GM19043 (cell line): ENCODE measurements at regions not wholly inside any gene's neighbourhood (a gene's known extent, or its start where the extent isn't known, plus 50 kb on each side); places are given as distances from the start of the nearest gene placed in this dataset.

Experiments
- ATAC-seq: cut with Tn5 transposase; IDR thresholded peaks from one replicate; pipeline ENCODE4 v1.9.1; 2021; ENCODE audit warnings: low read depth; ENCODE audit not compliant: unreplicated experiment

DNA sequence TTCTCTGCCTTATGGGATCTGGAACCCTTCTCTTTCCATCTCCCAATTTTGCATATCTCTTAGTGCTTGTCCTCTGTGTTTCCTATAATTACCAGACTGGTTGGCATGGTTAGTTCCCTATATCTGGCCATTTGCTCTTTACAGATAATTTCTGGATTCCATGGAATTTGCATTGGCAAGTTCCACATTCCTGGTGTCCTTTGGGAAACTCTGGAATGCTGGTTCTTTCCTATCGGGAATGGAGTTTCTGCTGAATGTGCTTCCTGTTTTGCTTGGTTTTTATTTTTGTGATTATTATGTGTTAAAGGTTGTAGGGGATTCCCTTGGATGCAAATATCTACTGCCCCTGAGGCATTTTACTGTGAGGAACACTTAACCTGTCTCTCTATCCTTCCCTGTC lies 193.0 kb upstream of the BTG1 start:
- no peak for ATAC-seq

DNA sequence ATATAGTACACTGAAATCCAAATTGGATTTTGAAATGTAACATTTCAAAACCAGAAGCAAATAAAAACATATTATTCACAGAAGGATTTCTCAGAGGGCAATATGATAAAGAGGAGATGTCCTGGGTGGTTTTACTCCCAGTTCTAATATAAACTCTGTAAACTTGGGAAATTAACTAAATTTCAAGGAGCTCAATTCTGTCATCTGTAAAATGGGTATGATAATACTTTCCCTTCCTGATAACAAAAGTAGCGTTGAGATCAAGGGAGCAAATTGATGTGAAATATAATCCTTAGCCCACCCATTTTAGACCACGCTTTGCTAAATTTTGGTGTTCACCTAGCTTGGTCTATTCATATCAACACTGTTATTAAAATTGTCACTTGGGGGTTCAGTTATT lies 192.5 kb upstream of the BTG1 start:
- ATAC-seq = no peak

DNA sequence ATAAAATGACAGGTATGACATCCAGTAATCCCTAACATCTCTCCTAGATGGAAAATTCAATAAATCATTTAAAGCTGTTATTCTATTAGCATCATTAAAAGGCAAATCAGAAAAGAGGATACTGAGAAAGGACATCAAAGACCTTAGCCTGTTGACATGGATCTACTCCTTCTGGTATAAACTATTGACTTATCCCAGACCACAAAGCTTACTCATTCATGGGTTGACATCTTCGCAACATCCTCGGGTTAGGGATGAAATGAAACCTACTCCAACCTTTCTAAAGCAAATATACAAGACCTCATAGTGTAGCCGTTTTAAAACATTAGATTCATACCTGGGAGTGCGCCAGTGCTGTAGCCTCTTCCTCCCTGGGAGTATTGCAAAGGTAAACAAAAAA lies 191.5 kb upstream of the BTG1 start:
- no peak for ATAC-seq

DNA sequence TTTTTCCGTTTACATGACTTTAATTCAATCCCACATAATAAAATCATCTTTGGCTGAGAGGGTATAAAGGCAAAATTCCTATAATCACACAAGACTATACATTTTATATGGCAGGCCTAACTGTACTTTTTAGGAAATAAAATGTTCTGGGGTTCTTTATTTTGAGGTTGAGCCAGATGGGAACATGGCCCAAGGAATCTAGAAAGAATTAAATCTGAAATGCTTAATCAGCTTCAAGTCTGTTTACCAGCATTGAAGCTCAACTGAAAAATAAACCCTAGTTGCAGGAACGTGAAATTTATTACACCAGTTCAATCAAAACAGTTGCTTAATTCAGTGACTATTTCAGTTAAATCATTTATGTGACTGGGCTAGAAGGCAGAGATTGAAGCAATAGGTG lies 191.0 kb upstream of the BTG1 start:
- no peak for ATAC-seq

DNA sequence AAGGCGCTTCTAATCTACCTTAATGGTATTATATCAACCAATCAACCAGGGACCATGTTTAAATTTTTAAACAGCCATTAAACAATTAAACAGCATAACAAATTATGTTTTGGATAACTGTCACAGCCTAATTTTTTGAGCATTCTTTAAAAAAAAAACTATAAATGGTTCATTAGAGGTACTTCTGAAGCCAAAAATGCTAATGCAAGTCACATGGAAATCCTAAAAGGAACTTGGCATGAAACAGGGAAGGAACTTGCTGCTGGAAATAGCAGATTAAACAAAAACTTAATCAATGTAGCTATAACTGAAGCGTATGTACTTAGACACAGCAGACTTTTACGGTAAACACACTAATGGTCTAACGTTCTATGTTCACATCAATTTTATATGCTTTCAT lies 190.2 kb upstream of the BTG1 start:
- no peak for ATAC-seq

DNA sequence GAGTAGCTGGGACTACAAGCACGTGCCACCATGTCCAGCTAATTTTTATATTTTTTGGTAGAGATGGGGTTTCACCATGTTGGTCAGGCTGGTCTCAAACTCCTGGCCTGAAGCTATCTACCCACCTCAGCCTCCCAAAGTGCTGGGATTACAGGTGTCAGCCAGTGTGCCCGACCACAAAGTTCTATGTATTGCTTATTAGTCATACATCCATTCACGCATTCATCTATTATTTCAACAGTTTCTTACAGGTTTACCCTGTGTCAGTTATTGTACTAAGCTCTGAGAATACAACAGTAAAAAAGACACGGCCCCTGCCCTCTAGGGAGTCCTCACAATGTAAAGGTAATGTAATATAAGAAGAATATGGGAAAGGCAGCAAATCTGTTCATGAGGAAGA lies 188.9 kb upstream of the BTG1 start:
- no peak for ATAC-seq

DNA sequence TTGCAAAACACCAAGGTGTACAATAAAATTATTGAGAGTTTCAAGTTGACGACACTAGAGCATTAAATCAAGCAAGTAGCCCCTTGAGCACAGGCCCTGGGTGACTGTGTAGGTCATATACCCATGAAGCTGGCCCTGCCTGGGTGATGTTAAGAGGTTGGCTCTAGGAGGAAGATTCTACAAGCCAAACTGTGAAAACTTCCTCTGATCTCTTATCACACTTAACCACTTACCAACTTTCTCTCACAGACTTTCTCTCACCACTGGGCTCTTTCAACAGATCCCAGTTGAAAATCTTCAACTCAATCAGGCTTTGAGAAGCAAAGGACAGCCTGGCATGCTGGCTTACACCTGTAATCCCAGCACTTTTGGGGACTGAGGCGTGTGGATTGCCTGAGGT lies 186.9 kb upstream of the BTG1 start:
- no peak for ATAC-seq

DNA sequence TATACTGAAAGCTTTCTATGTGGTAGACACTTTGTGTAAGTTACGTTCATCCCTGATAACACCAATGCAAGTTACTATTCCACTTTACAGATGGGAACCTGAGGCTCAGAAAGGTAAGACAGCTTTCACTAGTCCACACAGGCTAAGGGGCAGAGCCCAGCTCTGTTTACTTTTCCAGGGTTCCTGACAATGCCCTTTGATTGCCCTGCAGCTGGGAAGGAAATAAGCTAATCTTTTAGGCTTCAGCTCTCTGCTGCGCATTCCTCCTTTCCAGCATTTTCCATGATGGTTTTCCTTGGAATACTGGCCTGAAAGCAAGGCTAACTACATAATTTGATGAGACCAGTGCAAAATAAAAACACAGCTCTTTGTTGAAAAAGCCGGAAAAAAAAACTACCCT lies 185.7 kb upstream of the BTG1 start:
- ATAC-seq = no peak

DNA sequence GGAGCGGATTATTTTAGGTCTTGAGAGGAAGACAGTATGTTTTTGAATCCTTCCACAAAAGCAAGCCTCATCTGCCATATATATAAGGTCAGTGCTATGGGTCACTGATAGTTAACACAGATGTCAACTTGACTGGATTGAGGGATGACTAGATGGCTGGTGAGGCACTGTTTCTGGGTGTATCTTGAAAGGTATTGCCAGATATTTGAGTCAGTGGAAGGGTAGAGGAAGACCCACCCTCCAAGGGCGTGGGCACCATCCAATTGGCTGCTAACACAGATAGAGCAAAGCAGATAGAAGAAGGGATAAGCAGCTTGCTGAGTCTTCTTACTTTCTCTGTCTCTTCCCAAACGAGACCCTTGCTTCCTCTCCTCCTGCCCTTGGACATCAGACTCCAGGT lies 185.0 kb upstream of the BTG1 start:
- no peak for ATAC-seq

DNA sequence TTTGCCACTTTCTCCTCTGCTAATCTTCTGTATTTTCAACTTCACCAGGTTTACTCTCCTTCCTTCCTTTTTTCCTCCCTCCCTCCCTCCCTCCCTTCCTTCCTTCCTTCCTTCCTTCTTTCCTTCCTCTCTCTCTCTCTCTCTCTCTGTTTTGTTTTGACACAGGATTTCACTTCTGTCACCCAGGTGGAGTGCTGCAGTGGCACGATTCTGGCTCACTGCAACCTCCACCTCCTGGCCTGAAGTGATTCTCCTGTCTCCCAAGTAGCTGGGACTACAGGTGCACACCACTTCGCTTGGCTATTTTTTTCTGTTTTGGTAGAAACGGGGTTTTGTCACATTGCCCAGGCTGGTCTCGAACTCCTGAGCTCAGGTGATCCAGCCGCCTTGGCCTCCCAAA lies 181.2 kb upstream of the BTG1 start:
- ATAC-seq = no peak

DNA sequence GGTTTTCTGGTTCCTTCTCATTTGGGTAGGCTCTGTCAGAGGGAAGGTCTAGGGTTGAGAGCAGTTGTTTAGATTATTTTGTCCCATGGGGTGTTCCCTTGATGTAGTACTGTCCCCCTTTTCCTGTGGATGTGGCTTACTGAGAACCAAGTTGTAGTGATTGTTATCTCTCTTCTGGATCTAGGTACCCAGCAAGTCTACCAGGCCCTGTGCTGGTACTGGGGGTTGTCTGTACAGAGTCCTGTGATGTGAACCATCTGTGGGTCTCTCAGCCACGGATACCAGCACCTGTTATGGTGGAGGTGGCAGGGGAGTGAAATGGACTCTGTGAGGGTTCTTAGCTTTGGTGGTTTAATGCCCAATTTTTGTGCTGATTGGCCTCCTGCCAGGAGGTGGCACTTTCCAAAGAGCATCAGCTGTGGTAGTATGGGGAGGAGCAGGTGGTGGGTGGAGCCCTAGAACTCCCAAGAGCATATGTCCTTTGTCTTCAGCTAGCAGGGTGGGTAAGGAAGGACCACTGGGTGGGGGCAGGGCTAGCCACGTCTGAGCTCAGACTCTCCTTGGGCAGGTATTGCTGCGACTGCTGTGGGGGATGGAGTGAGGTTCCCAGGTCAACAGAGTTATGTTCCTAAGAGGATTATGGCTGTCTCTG lies 179.3 kb upstream of the BTG1 start:
- no peak for ATAC-seq

DNA sequence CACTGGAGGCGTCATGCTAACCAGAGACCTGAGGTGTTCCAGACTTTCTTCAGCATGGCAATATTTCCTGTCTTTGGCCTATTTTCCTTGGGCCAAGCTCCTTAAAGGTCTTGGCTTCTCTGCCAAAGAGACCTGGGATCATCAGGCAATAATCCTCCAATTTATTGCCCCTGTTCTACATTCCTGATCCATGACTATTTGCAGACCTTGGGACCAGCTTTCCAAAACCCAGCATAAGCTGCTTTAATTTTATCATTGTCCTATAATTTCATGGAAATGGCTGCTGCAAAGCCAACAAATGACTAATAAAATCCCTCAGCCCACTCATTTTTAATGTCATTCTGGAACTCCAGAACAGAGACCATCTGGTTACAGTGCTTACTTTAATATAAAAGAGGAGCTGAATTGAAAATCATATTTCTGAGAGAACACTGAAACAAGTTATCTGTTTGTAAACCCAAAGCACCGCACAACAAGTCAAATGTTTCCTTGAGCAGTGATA lies 166.9 kb upstream of the BTG1 start:
- no peak for ATAC-seq

DNA sequence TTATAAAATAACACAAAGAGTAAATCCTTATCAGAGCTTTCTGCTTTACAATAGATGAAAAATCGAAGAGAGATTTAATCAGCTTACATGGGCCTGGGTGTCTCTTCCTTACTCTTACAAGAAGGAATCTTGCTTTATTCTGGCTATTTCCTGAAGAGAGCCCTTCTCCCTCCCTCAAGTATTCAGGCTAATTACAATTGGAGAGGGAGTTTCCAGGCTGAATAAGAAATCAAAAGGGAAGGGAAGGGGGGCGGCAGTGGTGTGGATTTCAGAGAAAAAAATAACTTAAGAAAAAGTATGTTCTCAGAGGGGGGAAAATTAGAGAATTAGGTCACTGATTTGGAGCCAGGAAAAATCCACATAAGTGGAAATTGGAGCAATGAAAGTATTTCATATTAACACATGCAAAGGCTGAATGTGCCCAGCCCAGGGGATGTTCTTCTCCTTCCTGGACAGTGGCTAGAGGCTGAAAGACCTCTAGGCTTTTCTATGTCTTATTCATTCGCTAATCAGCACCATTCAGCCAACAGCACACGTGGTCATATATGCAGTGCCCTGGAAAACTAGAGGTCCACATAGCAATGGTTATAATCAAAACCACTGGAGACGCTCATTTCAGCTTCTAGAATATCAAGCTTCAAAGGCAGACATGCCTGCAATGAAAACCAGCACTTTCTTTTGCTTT lies 158.9 kb upstream of the BTG1 start:
- ATAC-seq = no peak

DNA sequence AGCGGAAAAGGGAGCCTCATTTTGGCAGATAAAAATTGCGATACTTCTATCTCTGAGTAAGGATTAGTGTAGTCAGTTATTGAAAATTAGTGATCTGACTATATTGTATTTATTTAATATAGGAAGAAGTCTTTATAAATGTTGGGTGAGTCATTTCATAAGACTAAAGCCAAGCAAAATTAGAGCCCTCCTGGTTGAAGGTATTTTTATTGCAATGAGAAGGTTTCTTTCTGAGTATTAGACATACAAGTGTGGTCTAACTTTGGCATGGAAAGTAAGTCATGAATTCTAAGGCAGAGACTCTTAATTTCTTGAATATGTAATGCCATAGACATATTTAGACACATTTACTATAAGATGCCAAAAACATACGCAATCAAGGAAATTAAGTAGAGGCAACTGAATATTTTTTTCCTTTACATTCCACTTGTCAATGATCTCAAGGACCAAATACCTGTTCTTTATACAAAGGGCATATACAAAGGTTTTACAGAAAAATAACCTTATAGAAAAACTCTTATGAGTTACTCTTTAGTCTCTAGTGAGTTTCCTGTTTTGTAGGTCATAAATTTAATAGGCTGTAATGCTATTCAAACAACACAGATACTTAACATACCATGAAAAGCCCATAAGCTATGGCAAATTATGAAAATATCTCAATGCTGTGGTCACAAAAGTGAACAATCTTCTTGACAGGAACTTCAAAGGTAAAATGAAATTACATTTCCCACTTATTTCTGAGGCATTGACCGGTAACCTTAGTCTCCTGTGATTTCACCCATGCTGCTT lies 156.6 kb upstream of the BTG1 start:
- ATAC-seq = no peak

DNA sequence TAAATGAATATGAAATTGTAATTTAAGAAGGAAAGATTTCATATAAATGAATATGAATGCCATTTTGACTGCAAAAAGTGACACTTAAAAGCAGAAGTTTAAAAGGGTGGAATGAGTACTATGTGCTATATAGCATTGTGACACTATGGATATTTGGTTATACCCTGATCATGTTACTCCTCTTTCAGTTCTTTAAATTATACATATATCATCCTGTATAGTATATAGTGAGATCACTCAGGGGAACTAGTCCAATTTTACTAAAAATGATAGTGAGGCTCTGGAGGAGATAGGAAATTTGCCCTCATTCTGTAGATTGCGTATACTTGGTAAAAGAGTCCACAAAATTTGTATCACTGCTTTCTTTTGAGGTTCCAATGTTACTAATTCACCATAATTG lies 155.7 kb upstream of the BTG1 start:
- ATAC-seq = no peak

DNA sequence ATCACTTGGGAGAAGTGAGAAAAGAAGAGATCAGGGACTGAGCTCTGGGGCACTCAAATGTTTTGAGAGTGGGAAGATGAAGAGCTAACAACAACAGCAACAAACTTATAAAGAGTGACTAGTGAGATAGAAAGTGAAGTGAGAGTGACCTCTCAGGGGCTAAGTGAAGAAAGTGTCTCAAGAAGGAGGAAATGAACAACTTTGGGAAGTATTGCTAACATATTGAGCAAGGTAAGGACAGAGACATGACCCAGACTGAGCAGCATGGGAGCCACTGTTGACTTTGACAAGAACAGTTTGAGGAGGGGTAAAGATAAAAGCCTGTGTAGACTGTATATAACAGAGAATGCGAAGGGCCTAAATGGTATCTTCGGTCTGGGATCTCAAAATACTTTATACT lies 155.1 kb upstream of the BTG1 start:
- no peak for ATAC-seq

DNA sequence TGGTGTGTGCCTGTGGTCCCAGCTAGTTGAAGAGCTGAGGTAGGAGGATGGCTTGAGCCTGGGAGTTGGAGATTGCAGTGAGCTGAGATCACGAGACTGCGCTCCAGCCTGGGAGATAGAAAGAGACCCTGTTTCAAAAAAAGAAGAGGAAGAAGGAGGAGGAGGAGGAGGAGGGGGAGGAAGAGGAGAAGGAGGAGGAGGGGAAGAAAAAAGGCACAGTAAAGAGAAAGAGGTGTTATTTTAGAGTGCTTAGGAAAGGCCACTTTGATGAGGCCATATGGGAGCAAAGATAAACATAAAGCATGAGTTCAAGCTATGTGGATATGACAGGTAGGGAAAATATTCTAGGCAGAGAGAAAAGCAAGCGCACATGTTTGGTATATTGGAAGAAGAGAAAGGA lies 154.1 kb upstream of the BTG1 start:
- ATAC-seq = no peak

DNA sequence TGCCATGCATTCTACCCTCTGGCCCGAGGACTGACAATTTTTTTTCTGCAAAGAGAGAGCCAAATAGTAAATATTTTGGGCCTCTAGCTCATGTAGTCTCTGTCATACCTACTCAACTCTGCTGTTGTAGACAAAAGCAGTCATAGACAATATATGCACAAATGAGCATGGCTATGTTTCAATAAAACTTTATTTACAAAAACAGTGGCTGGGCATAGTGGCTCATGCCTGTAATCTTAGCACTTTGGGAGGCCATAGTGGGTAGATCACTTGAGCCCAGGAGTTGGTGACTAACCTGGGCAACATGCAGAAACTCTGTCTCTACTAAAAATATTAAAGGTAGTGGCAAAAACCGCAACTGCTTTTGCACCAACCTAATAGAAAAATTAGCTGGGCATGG lies 153.7 kb upstream of the BTG1 start:
- ATAC-seq = no peak

DNA sequence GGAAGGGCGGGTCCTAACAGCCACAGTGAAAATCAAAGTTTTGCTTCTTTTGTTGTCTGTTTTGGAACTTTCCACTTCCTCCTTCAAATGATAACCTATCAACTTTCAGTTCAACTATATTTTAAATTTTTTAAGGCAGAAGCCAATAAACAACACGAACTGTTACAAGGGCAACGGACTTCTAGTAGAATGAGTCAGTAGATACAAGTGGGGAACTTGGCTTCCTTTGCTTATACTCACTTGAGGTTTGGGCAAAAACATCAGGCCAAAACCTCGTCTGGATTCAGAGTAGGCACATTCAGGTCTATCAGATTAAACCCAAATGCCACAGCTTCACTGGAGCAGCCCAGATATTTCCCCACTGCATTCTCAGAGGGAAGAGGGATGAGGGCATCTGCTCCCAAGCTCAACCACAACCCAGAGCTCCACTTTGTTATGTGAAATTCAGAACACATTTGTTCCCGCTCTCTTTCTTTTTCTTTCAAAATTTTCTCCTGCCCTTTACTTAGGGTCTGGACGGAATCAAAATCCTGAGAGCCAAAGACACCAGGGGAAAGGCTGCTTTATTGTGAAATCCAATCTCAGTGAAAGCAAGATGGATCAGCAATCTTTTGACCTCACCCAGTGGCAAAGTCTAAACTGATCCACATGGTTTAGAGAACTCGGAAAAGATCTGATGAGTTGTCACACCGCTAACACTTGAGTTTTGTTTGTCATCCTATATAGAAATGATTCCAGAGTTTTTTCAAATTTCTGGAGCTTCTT lies 152.5 kb upstream of the BTG1 start:
- ATAC-seq = peak; percentile 59

DNA sequence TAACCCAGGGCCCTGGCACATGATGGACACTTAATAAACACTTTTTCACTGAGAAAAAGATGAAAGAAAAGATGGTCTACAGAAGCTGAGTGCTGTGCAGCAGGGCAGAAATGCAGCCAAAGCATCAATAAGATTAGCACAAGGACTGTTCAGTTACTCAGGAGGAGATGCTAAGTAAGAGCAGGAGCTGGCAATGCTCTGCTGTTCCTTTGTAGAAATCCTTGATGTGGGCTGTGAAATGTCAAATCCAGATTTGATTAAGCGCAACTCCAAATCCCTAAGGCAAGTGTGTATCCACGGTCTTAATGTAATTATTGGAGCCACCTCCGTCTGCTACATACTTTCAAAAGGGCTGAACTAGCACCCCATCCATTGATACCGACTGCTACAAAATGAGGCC lies 151.8 kb upstream of the BTG1 start:
- no peak for ATAC-seq

DNA sequence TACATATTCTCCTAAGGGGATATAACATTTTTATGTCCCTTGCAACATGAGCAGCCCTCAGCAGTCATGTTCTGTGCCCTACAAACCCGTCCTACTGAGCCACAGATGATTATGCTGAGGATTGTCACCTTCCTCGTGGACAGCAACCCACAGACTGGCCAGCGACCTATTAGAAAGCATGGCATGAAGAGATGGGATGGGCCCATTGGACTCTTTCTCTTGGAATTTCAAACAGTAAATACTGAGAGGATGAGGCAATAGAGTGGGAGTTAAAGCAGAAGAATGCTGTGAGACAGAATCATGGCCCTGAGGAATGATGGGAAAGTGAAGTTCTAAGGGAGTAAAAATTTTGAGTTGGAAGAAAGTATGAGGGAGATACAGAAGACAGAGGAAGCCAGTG lies 149.9 kb upstream of the BTG1 start:
- ATAC-seq = no peak
